Immature natural killer cell (primary cell): ENCODE measurements at regions not wholly inside any gene's neighbourhood (a gene's known extent, or its start where the extent isn't known, plus 50 kb on each side); places are given as distances from the start of the nearest gene placed in this dataset.
"Not testable (repeated sequence)": the region's sequence is repeated elsewhere in the genome, so short reads cannot be mapped to it uniquely, and the experiment has no call there.

Experiments used
- DNase-seq, 3 donors: peaks; one replicate each; pipeline ENCODE4 v3.0.0; 2022; ENCODE audit warnings: mixed read lengths in 1 of 3
- H3K27ac Mint-ChIP-seq, 6 donors: one replicate each; pipeline ENCODE4 v1.8.0; 2020; ENCODE audit warnings: mixed read lengths in 6 of 6, mild to moderate bottlenecking in 5 of 6, inconsistent platforms in 4 of 6, moderate library complexity in 3 of 6
- H3K27me3 Mint-ChIP-seq, 3 donors: one replicate each; pipeline ENCODE4 v1.8.0; 2020 to 2021; ENCODE audit warnings: low read depth in 3 of 3, mild to moderate bottlenecking in 3 of 3, mixed read lengths in 3 of 3, moderate library complexity in 3 of 3, inconsistent platforms in 1 of 3
- H3K36me3 Mint-ChIP-seq, 3 donors: one replicate each; pipeline ENCODE4 v1.8.0; 2020; ENCODE audit warnings: mixed read lengths in 3 of 3, inconsistent platforms in 2 of 3, mild to moderate bottlenecking in 2 of 3
- H3K4me1 Mint-ChIP-seq, 2 donors: one replicate each; pipeline ENCODE4 v1.8.0; 2020; ENCODE audit warnings: inconsistent platforms in 2 of 2, mild to moderate bottlenecking in 2 of 2, mixed read lengths in 2 of 2, moderate library complexity in 1 of 2
- H3K4me3 Mint-ChIP-seq, 5 donors: one replicate each; pipeline ENCODE4 v1.8.0; 2020; ENCODE audit warnings: mild to moderate bottlenecking in 5 of 5, mixed read lengths in 5 of 5, inconsistent platforms in 3 of 5, moderate library complexity in 3 of 5
- H3K9me3 Mint-ChIP-seq, 6 donors: one replicate each; pipeline ENCODE4 v1.8.0; 2020; ENCODE audit warnings: mild to moderate bottlenecking in 6 of 6, mixed read lengths in 6 of 6, inconsistent platforms in 4 of 6, moderate library complexity in 3 of 6

- no peaks in the 10 kb centered on the region for H3K4me1 Mint-ChIP-seq
- DNase-seq = no peak
- H3K27ac Mint-ChIP-seq = no peak overlapping the region
- H3K4me3 Mint-ChIP-seq = no peak overlapping the region
- peaks cover 0 to 4% (median 0%) of the 10 kb centered on the region in 3 donors for H3K36me3 Mint-ChIP-seq
- H3K27me3 Mint-ChIP-seq = peaks cover 2 to 5% (median 4%) of the 10 kb centered on the region in 3 donors
- H3K9me3 Mint-ChIP-seq = peaks cover 0 to 10% (median 5%) of the 10 kb centered on the region in 6 donors
Observed at GRCh38 chr5:119752921-119753886, 123.8 kb downstream of the FAM170A start.

DNA sequence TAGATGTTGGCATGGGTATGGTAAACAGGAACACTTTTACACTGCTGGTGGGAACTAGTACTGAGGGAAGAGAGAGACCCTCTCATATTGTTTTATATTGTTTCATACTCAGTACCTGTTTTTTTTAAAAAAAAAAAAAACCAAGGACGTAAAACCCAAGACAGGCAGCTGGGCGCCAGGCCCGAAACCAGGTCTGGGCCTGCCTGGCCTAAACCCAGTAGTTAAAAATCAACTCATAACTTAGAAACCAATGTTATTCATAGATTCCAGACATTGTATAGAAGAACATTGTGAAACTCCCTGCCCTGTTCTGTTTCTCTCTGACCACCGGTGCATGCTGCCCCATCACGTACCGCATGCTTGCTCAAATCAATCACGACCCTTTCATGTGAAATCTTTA, 125.5 kb downstream of the FAM170A start:
- not testable (repeated sequence) for H3K36me3 Mint-ChIP-seq, H3K27me3 Mint-ChIP-seq, DNase-seq, H3K27ac Mint-ChIP-seq, H3K4me3 Mint-ChIP-seq, H3K4me1 Mint-ChIP-seq
- H3K9me3 Mint-ChIP-seq = peaks cover 0 to 11% (median 5%) of the 10 kb centered on the region in 6 donors

GRCh38 chr5:119757276-119757675, 127.9 kb downstream of the FAM170A start:
- Mint-ChIP-seq H3K4me3 (no peak overlapping the region), H3K27ac (no peak overlapping the region), H3K9me3 (peaks cover 0 to 12% (median 5%) of the 10 kb centered on the region in 6 donors), H3K4me1 (no peaks in the 10 kb centered on the region), H3K27me3 (peaks cover 2 to 4% (median 4%) of the 10 kb centered on the region in 3 donors), H3K36me3 (peaks cover 0 to 3% (median 0%) of the 10 kb centered on the region in 3 donors)
- no peak for DNase-seq

DNA sequence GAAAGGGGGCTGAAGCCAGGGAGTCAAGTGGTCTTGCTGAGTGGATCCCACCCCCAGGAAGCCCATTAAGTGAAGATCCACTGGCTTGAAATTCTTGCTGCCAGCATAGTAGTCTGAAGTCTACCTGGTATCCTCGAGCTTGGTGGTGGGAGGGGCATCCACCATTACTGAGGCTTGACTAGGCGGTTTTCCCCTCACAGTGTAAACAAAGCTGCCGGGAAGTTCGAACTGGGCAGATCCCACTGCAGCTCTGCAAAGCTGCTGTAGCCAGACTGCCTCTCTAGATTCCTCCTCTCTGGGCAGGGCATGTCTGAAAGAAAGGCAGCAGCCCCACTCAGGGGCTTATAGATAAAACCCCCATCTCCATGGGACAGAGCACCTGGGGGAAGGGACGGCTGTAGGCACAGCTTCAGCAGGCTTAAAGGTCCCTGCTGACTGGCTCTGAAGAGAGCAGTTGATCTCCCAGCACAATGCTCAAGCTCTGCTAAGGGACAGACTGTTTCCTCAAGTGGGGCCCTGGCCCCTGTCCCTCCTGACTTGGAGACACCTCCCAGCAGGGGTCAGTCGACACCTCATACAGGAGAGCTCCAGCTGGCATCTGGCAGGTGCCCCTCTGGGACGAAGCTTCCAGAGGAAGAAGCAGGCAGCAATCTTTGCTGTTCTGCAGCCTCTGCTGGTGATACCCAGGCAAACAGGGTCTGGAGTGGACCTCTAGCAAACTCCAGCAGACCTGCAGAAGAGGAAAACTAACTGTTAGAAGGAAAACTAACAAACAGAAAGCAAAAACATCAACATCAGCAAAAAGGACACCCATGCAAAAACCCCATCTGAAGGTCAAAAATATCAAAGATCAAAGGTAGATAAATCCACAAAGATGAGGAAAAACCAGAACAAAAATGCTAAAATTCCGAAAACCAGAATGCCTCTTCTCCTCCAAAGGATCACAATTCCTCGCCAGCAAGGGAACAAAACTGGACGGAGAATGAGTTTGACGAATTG, 140.6 kb downstream of the FAM170A start:
- not testable (repeated sequence) for DNase-seq, H3K36me3 Mint-ChIP-seq, H3K4me3 Mint-ChIP-seq, H3K27me3 Mint-ChIP-seq, H3K27ac Mint-ChIP-seq, H3K4me1 Mint-ChIP-seq
- peaks cover 0 to 17% (median 5%) of the 10 kb centered on the region in 6 donors for H3K9me3 Mint-ChIP-seq

DNA sequence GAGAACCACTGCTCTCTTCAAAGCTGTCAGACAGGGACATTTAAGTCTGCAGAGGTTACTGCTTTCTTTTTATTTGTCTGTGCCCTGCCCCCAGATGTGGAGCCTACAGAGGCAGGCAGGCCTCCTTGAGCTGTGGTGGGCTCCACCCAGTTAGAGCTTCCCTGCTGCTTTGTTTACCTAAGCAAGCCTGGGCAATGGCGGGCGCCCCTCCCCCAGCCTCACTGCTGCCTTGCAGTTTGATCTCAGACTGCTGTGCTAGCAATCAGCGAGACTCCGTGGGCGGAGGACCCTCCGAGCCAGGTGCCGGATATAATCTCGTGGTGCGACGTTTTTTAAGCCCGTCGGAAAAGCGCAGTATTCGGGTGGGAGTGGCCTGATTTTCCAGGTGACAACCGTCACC, 150.8 kb downstream of the FAM170A start:
- not testable (repeated sequence) for H3K4me3 Mint-ChIP-seq, H3K27ac Mint-ChIP-seq, H3K4me1 Mint-ChIP-seq, DNase-seq, H3K36me3 Mint-ChIP-seq, H3K27me3 Mint-ChIP-seq
- peaks cover 0 to 10% (median 3%) of the 10 kb centered on the region in 6 donors for H3K9me3 Mint-ChIP-seq

GRCh38 chr5:119785057-119785456, 155.7 kb downstream of the FAM170A start:
- no peak overlapping the region for H3K27ac Mint-ChIP-seq
- peaks cover 0 to 7% (median 0%) of the 10 kb centered on the region in 3 donors for H3K27me3 Mint-ChIP-seq
- no peak for DNase-seq
- H3K9me3 Mint-ChIP-seq = peaks cover 2 to 19% (median 8%) of the 10 kb centered on the region in 6 donors
- no peaks in the 10 kb centered on the region for H3K4me1 Mint-ChIP-seq
- no peaks in the 10 kb centered on the region for H3K36me3 Mint-ChIP-seq
- H3K4me3 Mint-ChIP-seq = no peak overlapping the region

- H3K4me3 Mint-ChIP-seq = no peak overlapping the region
- DNase-seq = no peak
- no peaks in the 10 kb centered on the region for H3K4me1 Mint-ChIP-seq
- H3K9me3 Mint-ChIP-seq = peaks cover 3 to 18% (median 6%) of the 10 kb centered on the region in 6 donors
- no peak overlapping the region for H3K27ac Mint-ChIP-seq
- peaks cover 0 to 7% (median 0%) of the 10 kb centered on the region in 3 donors for H3K27me3 Mint-ChIP-seq
- H3K36me3 Mint-ChIP-seq = no peaks in the 10 kb centered on the region
Observed at GRCh38 chr5:119789406-119790117, 160.2 kb downstream of the FAM170A start.

DNA sequence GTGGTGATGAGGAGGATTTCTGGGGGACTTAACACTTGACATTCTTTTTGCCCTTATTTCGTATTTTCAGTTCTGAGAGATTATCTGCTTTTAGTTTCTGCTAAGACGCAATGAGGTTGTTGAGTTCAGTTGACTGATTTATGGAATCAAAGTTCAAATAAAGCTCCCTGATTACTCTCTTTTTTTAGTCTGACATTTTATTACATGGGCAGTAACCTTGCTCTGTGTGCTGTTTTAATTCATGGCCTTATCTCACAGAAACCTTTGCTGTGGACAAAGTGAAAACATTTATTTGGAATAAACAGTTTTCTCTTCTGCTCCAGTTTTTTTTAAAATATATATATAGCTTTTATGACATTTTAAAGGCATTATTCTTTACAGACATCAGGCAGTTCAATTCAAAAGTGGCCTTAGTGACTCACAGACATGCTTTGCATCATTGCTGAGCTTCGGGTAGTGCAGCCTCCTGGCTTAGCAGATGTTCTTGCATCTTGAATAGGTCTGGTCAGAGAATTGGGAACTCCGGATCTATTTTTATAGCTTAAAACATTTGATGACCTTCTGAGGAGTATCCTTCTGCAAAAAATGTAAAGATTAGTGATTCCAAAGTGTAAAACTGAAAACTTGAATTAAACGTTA, 162.9 kb downstream of the FAM170A start:
- peaks cover 6 to 18% (median 11%) of the 10 kb centered on the region in 6 donors for H3K9me3 Mint-ChIP-seq
- H3K36me3 Mint-ChIP-seq = no peaks in the 10 kb centered on the region
- no peak for DNase-seq
- no peaks in the 10 kb centered on the region for H3K4me1 Mint-ChIP-seq
- no peak overlapping the region for H3K27ac Mint-ChIP-seq
- H3K27me3 Mint-ChIP-seq = peaks cover 0 to 4% (median 0%) of the 10 kb centered on the region in 3 donors
- H3K4me3 Mint-ChIP-seq = no peak overlapping the region

- no peak for DNase-seq
- no peaks in the 10 kb centered on the region for H3K27me3 Mint-ChIP-seq
- H3K9me3 Mint-ChIP-seq = peaks cover 2 to 11% (median 6%) of the 10 kb centered on the region in 6 donors
- no peaks in the 10 kb centered on the region for H3K36me3 Mint-ChIP-seq
- H3K4me3 Mint-ChIP-seq = no peak overlapping the region
- no peak overlapping the region for H3K27ac Mint-ChIP-seq
- H3K4me1 Mint-ChIP-seq = no peaks in the 10 kb centered on the region
Observed at GRCh38 chr5:119795768-119796167, 166.4 kb downstream of the FAM170A start.

GRCh38 chr5:119801570-119801969, 172.2 kb downstream of the FAM170A start:
- Mint-ChIP-seq H3K27me3 (no peaks in the 10 kb centered on the region), H3K4me1 (no peaks in the 10 kb centered on the region), H3K36me3 (no peaks in the 10 kb centered on the region), H3K4me3 (no peak overlapping the region), H3K27ac (no peak overlapping the region), H3K9me3 (peaks cover 2 to 16% (median 8%) of the 10 kb centered on the region in 6 donors)
- no peak for DNase-seq

GRCh38 chr5:119808024-119808423, 178.7 kb downstream of the FAM170A start:
- Mint-ChIP-seq H3K9me3 (peaks cover 11 to 32% (median 23%) of the 10 kb centered on the region in 6 donors), H3K27me3 (no peaks in the 10 kb centered on the region), H3K27ac (no peak overlapping the region), H3K4me3 (no peak overlapping the region), H3K4me1 (no peaks in the 10 kb centered on the region), H3K36me3 (no peaks in the 10 kb centered on the region)
- DNase-seq = no peak

- Mint-ChIP-seq H3K27ac (no peak overlapping the region), H3K36me3 (no peaks in the 10 kb centered on the region), H3K4me3 (no peak overlapping the region), H3K9me3 (peaks cover 14 to 36% (median 21%) of the 10 kb centered on the region in 6 donors), H3K4me1 (no peaks in the 10 kb centered on the region), H3K27me3 (no peaks in the 10 kb centered on the region)
- no peak for DNase-seq
Observed at GRCh38 chr5:119808474-119808873, 179.1 kb downstream of the FAM170A start.

- H3K36me3 Mint-ChIP-seq = no peaks in the 10 kb centered on the region
- no peaks in the 10 kb centered on the region for H3K27me3 Mint-ChIP-seq
- peaks cover 15 to 37% (median 26%) of the 10 kb centered on the region in 6 donors for H3K9me3 Mint-ChIP-seq
- no peak for DNase-seq
- H3K4me3 Mint-ChIP-seq = no peak overlapping the region
- no peak overlapping the region for H3K27ac Mint-ChIP-seq
- no peaks in the 10 kb centered on the region for H3K4me1 Mint-ChIP-seq
Observed at GRCh38 chr5:119810217-119810616, 180.9 kb downstream of the FAM170A start.
